Erythroblast (primary cell): ENCODE measurements at regions not wholly inside any gene's neighbourhood (a gene's known extent, or its start where the extent isn't known, plus 50 kb on each side); places are given as distances from the start of the nearest gene placed in this dataset.

Experiments used
- GATA1 ChIP-seq: IDR thresholded peaks from 2 replicates; pipeline ENCODE4 v1.6.1; 2011; ENCODE audit warnings: low read depth, mild to moderate bottlenecking, control low read depth, low read length, moderate library complexity
- POLR2A ChIP-seq: IDR thresholded peaks from 2 replicates; pipeline ENCODE4 v1.6.1; 2011; ENCODE audit warnings: mild to moderate bottlenecking, low read length

DNA sequence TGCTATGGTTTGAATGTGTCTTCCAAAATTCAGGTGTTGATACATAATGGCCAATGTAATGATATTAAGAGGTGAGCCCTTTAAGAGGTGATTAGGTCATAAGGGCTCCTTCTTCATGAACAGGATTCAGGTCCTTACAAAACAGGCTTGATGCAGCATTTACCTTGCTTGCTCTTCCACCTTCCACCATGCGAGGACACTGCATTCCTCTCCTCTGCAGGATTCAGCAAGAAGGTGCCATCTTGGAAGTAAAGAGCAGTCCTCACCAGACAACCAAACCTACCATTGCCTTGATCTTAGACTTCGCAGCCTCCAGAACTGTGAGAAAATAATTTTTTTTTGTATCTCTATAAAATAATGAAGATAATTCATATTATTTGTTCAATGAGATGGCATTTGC, 314.0 kb upstream of the SMARCA2 start:
- TF ChIP-seq POLR2A (no peak), GATA1 (no peak)
